NCI-H524 (cell line): ENCODE measurements at regions not wholly inside any gene's neighbourhood (a gene's known extent, or its start where the extent isn't known, plus 50 kb on each side); places are given as distances from the start of the nearest gene placed in this dataset.
"Not testable (repeated sequence)": the region's sequence is repeated elsewhere in the genome, so short reads cannot be mapped to it uniquely, and the experiment has no call there.

Experiments used
- DNase-seq, 2 experiments: peaks; one replicate each; lab custom pipeline; 2025; lab: John Stamatoyannopoulos, UW

- no peak for DNase-seq
Observed at GRCh38 chr20:54848262-54848661, 372.9 kb downstream of the DOK5 start.

GRCh38 chr20:54846948-54847347 is 371.6 kb downstream of the DOK5 start:
- DNase-seq, result no peak

GRCh38 chr20:54844346-54844745 is 369.0 kb downstream of the DOK5 start:
- no peak for DNase-seq

- no peak for DNase-seq
Observed at GRCh38 chr20:54843865-54844264, 368.5 kb downstream of the DOK5 start.

GRCh38 chr20:54843431-54843830 is 368.0 kb downstream of the DOK5 start:
- DNase-seq, result no peak

- DNase-seq, result no peak
Observed at GRCh38 chr20:54839224-54839623, 363.8 kb downstream of the DOK5 start.

GRCh38 chr20:54837226-54837625 is 361.8 kb downstream of the DOK5 start:
- DNase-seq, result no peak

GRCh38 chr20:54822386-54822785 is 347.0 kb downstream of the DOK5 start:
- DNase-seq, result no peak

GRCh38 chr20:54820392-54820791 is 345.0 kb downstream of the DOK5 start:
- DNase-seq, result no peak

GRCh38 chr20:54806462-54806861 is 331.1 kb downstream of the DOK5 start:
- no peak for DNase-seq

GRCh38 chr20:54794874-54795273 is 319.5 kb downstream of the DOK5 start:
- no peak for DNase-seq

- no peak for DNase-seq
Observed at GRCh38 chr20:54794110-54794509, 318.7 kb downstream of the DOK5 start.

GRCh38 chr20:54793291-54793992 is 318.0 kb downstream of the DOK5 start:
- DNase-seq, result no peak

- DNase-seq, result no peak
Observed at GRCh38 chr20:54792688-54793087, 317.3 kb downstream of the DOK5 start.

- DNase-seq, result not testable (repeated sequence)
Observed at GRCh38 chr20:54788260-54788659, 312.9 kb downstream of the DOK5 start.

GRCh38 chr20:54782758-54783157 is 307.4 kb downstream of the DOK5 start:
- not testable (repeated sequence) for DNase-seq

- DNase-seq, result no peak
Observed at GRCh38 chr20:54774426-54774825, 299.0 kb downstream of the DOK5 start.

GRCh38 chr20:54773643-54774000 is 298.2 kb downstream of the DOK5 start:
- no peak for DNase-seq

GRCh38 chr20:54772893-54773642 is 297.7 kb downstream of the DOK5 start:
- no peak for DNase-seq

GRCh38 chr20:54766483-54766882 is 291.1 kb downstream of the DOK5 start:
- no peak for DNase-seq

- no peak for DNase-seq
Observed at GRCh38 chr20:54763366-54763765, 288.0 kb downstream of the DOK5 start.

- DNase-seq, result no peak
Observed at GRCh38 chr20:54759589-54759988, 284.2 kb downstream of the DOK5 start.

GRCh38 chr20:54746796-54747195 is 271.4 kb downstream of the DOK5 start:
- DNase-seq, result no peak

- DNase-seq, result no peak
Observed at GRCh38 chr20:54745780-54746179, 270.4 kb downstream of the DOK5 start.
